Neural crest cell (in vitro differentiated cells): ENCODE measurements at regions not wholly inside any gene's neighbourhood (a gene's known extent, or its start where the extent isn't known, plus 50 kb on each side); places are given as distances from the start of the nearest gene placed in this dataset.

Source experiments
- DNase-seq: peaks from one replicate; pipeline ENCODE4 v3.0.0; 2021; ENCODE audit warnings: low read depth, mixed read lengths, low spot score
- H3K27ac Mint-ChIP-seq: one replicate; pipeline ENCODE4 v1.8.0; 2021; ENCODE audit warnings: mild to moderate bottlenecking, mixed read lengths; ENCODE audit not compliant: unreplicated experiment
- H3K27me3 Mint-ChIP-seq: 2 replicates; pipeline ENCODE4 v1.8.0; 2021; ENCODE audit warnings: low read depth, mild to moderate bottlenecking, mixed read lengths
- H3K36me3 Mint-ChIP-seq: 2 replicates; pipeline ENCODE4 v1.8.0; 2021; ENCODE audit warnings: low read depth, mild to moderate bottlenecking, mixed read lengths
- H3K4me1 Mint-ChIP-seq: 2 replicates; pipeline ENCODE4 v1.8.0; 2021; ENCODE audit warnings: mixed read lengths
- H3K4me3 Mint-ChIP-seq: one replicate; pipeline ENCODE4 v1.8.0; 2021; ENCODE audit warnings: mild to moderate bottlenecking, mixed read lengths
- H3K9me3 Mint-ChIP-seq: 2 replicates; pipeline ENCODE4 v1.8.0; 2021; ENCODE audit warnings: mixed read lengths
- CTCF ChIP-seq: fragments of 200-600 bp; sonication (generic); conservative IDR thresholded peaks from 2 replicates; pipeline ENCODE4 v1.5.0; 2021; ENCODE audit warnings: antibody characterized with exemption, mild to moderate bottlenecking

- H3K4me1 Mint-ChIP-seq: no peaks in the 10 kb centered on the region
- no peak overlapping the region for H3K27ac Mint-ChIP-seq
- no peak for TF ChIP-seq CTCF
- H3K27me3 Mint-ChIP-seq: no peaks in the 10 kb centered on the region
- H3K36me3 Mint-ChIP-seq: no peaks in the 10 kb centered on the region
- no peaks in the 10 kb centered on the region for H3K9me3 Mint-ChIP-seq
- DNase-seq: no peak
- no peak overlapping the region for H3K4me3 Mint-ChIP-seq
Measured at GRCh38 chr10:120727001-120727400, 124.2 kb upstream of the WDR11 start.

- DNase-seq: no peak
- Mint-ChIP-seq H3K27me3 (peaks cover 4% of the 10 kb centered on the region), H3K36me3 (no peaks in the 10 kb centered on the region), H3K9me3 (no peaks in the 10 kb centered on the region), H3K27ac (no peak overlapping the region), H3K4me1 (no peaks in the 10 kb centered on the region), H3K4me3 (no peak overlapping the region)
- TF ChIP-seq CTCF: no peak
Measured at GRCh38 chr10:120729547-120729946, 121.6 kb upstream of the WDR11 start.

GRCh38 chr10:120732067-120732466 is 119.1 kb upstream of the WDR11 start:
- no peak overlapping the region for H3K4me3 Mint-ChIP-seq
- no peak for DNase-seq
- no peak for TF ChIP-seq CTCF
- H3K4me1 Mint-ChIP-seq: no peaks in the 10 kb centered on the region
- H3K27ac Mint-ChIP-seq: no peak overlapping the region
- H3K36me3 Mint-ChIP-seq: no peaks in the 10 kb centered on the region
- H3K9me3 Mint-ChIP-seq: no peaks in the 10 kb centered on the region
- H3K27me3 Mint-ChIP-seq: peaks cover 20% of the 10 kb centered on the region

- H3K4me1 Mint-ChIP-seq: no peaks in the 10 kb centered on the region
- H3K36me3 Mint-ChIP-seq: no peaks in the 10 kb centered on the region
- DNase-seq: no peak
- H3K4me3 Mint-ChIP-seq: no peak overlapping the region
- H3K9me3 Mint-ChIP-seq: no peaks in the 10 kb centered on the region
- peaks cover 27% of the 10 kb centered on the region for H3K27me3 Mint-ChIP-seq
- H3K27ac Mint-ChIP-seq: no peak overlapping the region
- TF ChIP-seq CTCF: no peak
Measured at GRCh38 chr10:120732643-120733313, 118.4 kb upstream of the WDR11 start.

GRCh38 chr10:120734483-120735078 is 116.6 kb upstream of the WDR11 start:
- peaks cover 43% of the 10 kb centered on the region for H3K27me3 Mint-ChIP-seq
- no peak for DNase-seq
- H3K36me3 Mint-ChIP-seq: no peaks in the 10 kb centered on the region
- TF ChIP-seq CTCF: no peak
- no peak overlapping the region for H3K27ac Mint-ChIP-seq
- H3K9me3 Mint-ChIP-seq: no peaks in the 10 kb centered on the region
- no peak overlapping the region for H3K4me3 Mint-ChIP-seq
- no peaks in the 10 kb centered on the region for H3K4me1 Mint-ChIP-seq
